H1 (cell line): ENCODE measurements at regions not wholly inside any gene's neighbourhood (a gene's known extent, or its start where the extent isn't known, plus 50 kb on each side); places are given as distances from the start of the nearest gene placed in this dataset.

Source experiments
- CTCF ChIA-PET: fragments of 300-600 bp; sonication (Branson Sonifier 250); formaldehyde crosslinking; loops from one replicate; lab custom pipeline; 2021; ENCODE audit not compliant: partially characterized antibody; lab: Charles Lee
- POLR2A ChIA-PET: fragments of 300-600 bp; sonication (Branson Sonifier 250); formaldehyde crosslinking; loops from one replicate; lab custom pipeline; 2021; ENCODE audit warnings: inconsistent platforms; ENCODE audit not compliant: partially characterized antibody; lab: Charles Lee
- DNase-seq, 2 experiments: peaks; one replicate each; pipeline versions ENCODE4 v3.0.0 to v3.0.0-alpha.2; 2010 to 2022; ENCODE audit warnings: low spot score in 2 of 2, low read depth in 1 of 2, mixed read lengths in 1 of 2
- FAIRE-seq: peaks from 2 replicates; lab custom pipeline; 2011; peaks lifted over from hg19 to GRCh38; lab: Jason Lieb, UNC
- H2AFZ ChIP-seq: 2 replicates; pipeline ENCODE4 v1.8.1; 2012; ENCODE audit warnings: low read length, inconsistent platforms
- H2AK5ac ChIP-seq: 2 replicates; pipeline ENCODE4 v1.6.1; 2013; ENCODE audit warnings: low read depth, low read length
- H2BK120ac ChIP-seq: replicated peaks from 2 replicates; pipeline ENCODE3; 2013; ENCODE audit warnings: low read depth, low read length, inconsistent platforms
- H2BK12ac ChIP-seq: 2 replicates; pipeline ENCODE4 v1.6.1; 2013; ENCODE audit warnings: low read depth, low read length
- H2BK15ac ChIP-seq: 2 replicates; pipeline ENCODE4 v1.6.1; 2013; ENCODE audit warnings: low read length
- H2BK20ac ChIP-seq: 2 replicates; pipeline ENCODE4 v1.6.1; 2013; ENCODE audit warnings: low read length
- H2BK5ac ChIP-seq: 2 replicates; pipeline ENCODE4 v1.6.1; 2013; ENCODE audit warnings: low read depth, low read length
- H3K14ac ChIP-seq: 2 replicates; pipeline ENCODE4 v1.6.1; 2013; ENCODE audit warnings: inconsistent platforms; ENCODE audit not compliant: insufficient read length
- H3K18ac ChIP-seq: 2 replicates; pipeline ENCODE4 v1.6.1; 2013; ENCODE audit warnings: low read length; ENCODE audit errors: extremely low read depth
- H3K23ac ChIP-seq: 2 replicates; pipeline ENCODE4 v1.6.1; 2013; ENCODE audit warnings: inconsistent platforms; ENCODE audit not compliant: insufficient read length
- H3K23me2 ChIP-seq: 2 replicates; pipeline ENCODE4 v1.6.1; 2013; ENCODE audit warnings: low read depth, low read length
- H3K27ac ChIP-seq: 2 replicates; pipeline ENCODE4 v1.6.1; 2011; ENCODE audit warnings: low read depth, low read length, inconsistent platforms
- H3K27me3 ChIP-seq, 4 experiments: replicated peaks in 1 of 4; 1 replicate in 1 of 4; 2 replicates in 3 of 4; pipeline versions ENCODE4 v1.6.1 to v1.8.1; 2011 to 2013; ENCODE audit warnings: low read length in 3 of 4, mild to moderate bottlenecking in 3 of 4, inconsistent platforms in 2 of 4, mixed read lengths in 2 of 4, moderate library complexity in 1 of 4; ENCODE audit not compliant: control insufficient read depth in 3 of 4, insufficient read depth in 3 of 4; ENCODE audit errors: extremely low read depth in 1 of 4
- H3K36me3 ChIP-seq, 4 experiments: 2 replicates each; pipeline versions ENCODE4 v1.6.1 to v1.8.1; 2011 to 2013; ENCODE audit warnings: mild to moderate bottlenecking in 4 of 4, low read length in 3 of 4, moderate library complexity in 2 of 4, control low read depth in 1 of 4, inconsistent platforms in 1 of 4; ENCODE audit not compliant: insufficient read depth in 4 of 4, control insufficient read depth in 2 of 4
- H3K4ac ChIP-seq: replicated peaks from 2 replicates; pipeline ENCODE3; 2013; ENCODE audit warnings: low read length, low read depth, mixed read lengths, inconsistent platforms; ENCODE audit not compliant: insufficient read length
- H3K4me1 ChIP-seq, 4 experiments: replicated peaks in 1 of 4; 1 replicate in 1 of 4; 2 replicates in 3 of 4; pipeline versions ENCODE4 v1.6.1 to v1.8.1; 2011 to 2013; ENCODE audit warnings: low read length in 3 of 4, inconsistent platforms in 2 of 4, mixed read lengths in 1 of 4; ENCODE audit not compliant: insufficient read depth in 4 of 4, control insufficient read depth in 3 of 4
- H3K4me2 ChIP-seq, 2 experiments: 2 replicates each; pipeline versions ENCODE4 v1.6.1 to v1.8.1; 2011 to 2013; ENCODE audit warnings: low read depth in 2 of 2, low read length in 2 of 2, control low read depth in 1 of 2, inconsistent platforms in 1 of 2, mild to moderate bottlenecking in 1 of 2; ENCODE audit not compliant: insufficient read depth in 1 of 2
- H3K4me3 ChIP-seq, 4 experiments: fragments of 200-600, 300-600 bp in 1 of 4; sonication (generic), shearing (Covaris generic), sonication (Bioruptor Twin) in 1 of 4; 2 replicates each; pipeline versions ENCODE4 v1.5.1 to v1.8.1; 2011 to 2016; ENCODE audit warnings: low read length in 4 of 4, low read depth in 3 of 4, control low read depth in 2 of 4, inconsistent platforms in 2 of 4, mild to moderate bottlenecking in 2 of 4, mixed read lengths in 1 of 4, moderate library complexity in 1 of 4; ENCODE audit not compliant: insufficient read depth in 2 of 4; ENCODE audit errors: extremely low read depth in 1 of 4
- H3K56ac ChIP-seq: replicated peaks from 2 replicates; pipeline ENCODE3; 2013; ENCODE audit warnings: low read depth, mild to moderate bottlenecking, mixed read lengths, low read length, inconsistent platforms; ENCODE audit not compliant: insufficient read length
- H3K79me1 ChIP-seq: 2 replicates; pipeline ENCODE4 v1.6.1; 2013; ENCODE audit warnings: low read depth, low read length, control low read depth
- H3K79me2 ChIP-seq, 2 experiments: 2 replicates each; pipeline versions ENCODE4 v1.6.1 to v1.8.1; 2012 to 2013; ENCODE audit warnings: low read length in 2 of 2, mild to moderate bottlenecking in 2 of 2, inconsistent platforms in 1 of 2; ENCODE audit not compliant: insufficient read depth in 2 of 2, control insufficient read depth in 1 of 2
- H3K9ac ChIP-seq, 4 experiments: replicated peaks in 1 of 4; 1 replicate in 1 of 4; 2 replicates in 3 of 4; pipeline versions ENCODE4 v1.6.1 to v1.8.1; 2011 to 2013; ENCODE audit warnings: low read depth in 3 of 4, low read length in 3 of 4, control low read depth in 2 of 4, mild to moderate bottlenecking in 2 of 4, moderate library complexity in 2 of 4, inconsistent platforms in 1 of 4; ENCODE audit errors: extremely low read depth in 1 of 4
- H3K9me3 ChIP-seq, 2 experiments: 2 replicates each; pipeline versions ENCODE4 v1.6.1 to v1.8.1; 2012 to 2013; ENCODE audit warnings: mild to moderate bottlenecking in 2 of 2, moderate library complexity in 2 of 2, control low read depth in 1 of 2, inconsistent platforms in 1 of 2, low read depth in 1 of 2, low read length in 1 of 2, mixed read lengths in 1 of 2; ENCODE audit not compliant: insufficient read depth in 2 of 2
- H4K20me1 ChIP-seq, 2 experiments: replicated peaks in 1 of 2; 2 replicates each; pipeline versions ENCODE3 to v1.8.1; 2011 to 2013; ENCODE audit warnings: inconsistent platforms in 2 of 2, low read length in 2 of 2, mild to moderate bottlenecking in 1 of 2; ENCODE audit not compliant: insufficient read depth in 2 of 2, control insufficient read depth in 1 of 2
- H4K5ac ChIP-seq: 2 replicates; pipeline ENCODE4 v1.6.1; 2013; ENCODE audit warnings: low read length, low read depth, mixed read lengths, inconsistent platforms; ENCODE audit not compliant: insufficient read length
- H4K8ac ChIP-seq: 2 replicates; pipeline ENCODE4 v1.8.0; 2013; ENCODE audit warnings: mild to moderate bottlenecking, moderate library complexity, low read length, inconsistent platforms; ENCODE audit not compliant: insufficient read depth; ENCODE audit errors: extremely low read depth
- H4K91ac ChIP-seq: replicated peaks from 2 replicates; pipeline ENCODE3; 2013; ENCODE audit warnings: low read length, mixed read lengths, inconsistent platforms; ENCODE audit not compliant: insufficient read length
- BRCA1 ChIP-seq: IDR thresholded peaks from 2 replicates; pipeline ENCODE4 v1.6.1; 2012; ENCODE audit warnings: low read depth, low read length, improper control_type of control experiment
- CHD1 ChIP-seq: IDR thresholded peaks from 2 replicates; pipeline ENCODE4 v1.6.1; 2012; ENCODE audit warnings: low read depth, low read length, improper control_type of control experiment
- FOSL1 ChIP-seq: IDR thresholded peaks from 2 replicates; pipeline ENCODE4 v1.6.1; 2011; ENCODE audit warnings: mild to moderate bottlenecking, low read depth, low read length, moderate library complexity; ENCODE audit not compliant: insufficient read depth
- GABPA ChIP-seq: IDR thresholded peaks from 2 replicates; pipeline ENCODE4 v1.6.1; 2011; ENCODE audit warnings: mild to moderate bottlenecking, low read length, moderate library complexity, borderline replicate concordance; ENCODE audit not compliant: insufficient read depth
- JUND ChIP-seq: IDR thresholded peaks from 2 replicates; pipeline ENCODE4 v1.6.1; 2011; ENCODE audit warnings: mild to moderate bottlenecking, improper control_type of control experiment, low read length
- NANOG ChIP-seq: IDR thresholded peaks from 2 replicates; pipeline ENCODE4 v1.6.1; 2011; ENCODE audit warnings: low read length, low read depth, mild to moderate bottlenecking, inconsistent platforms; ENCODE audit not compliant: insufficient read depth, poor library complexity, severe bottlenecking
- RAD21 ChIP-seq, 2 experiments: IDR thresholded peaks in 1 of 2; conservative IDR thresholded peaks in 1 of 2; 2 replicates each; pipeline ENCODE4 v1.6.1; 2011; ENCODE audit warnings: low read depth in 2 of 2, low read length in 2 of 2, improper control_type of control experiment in 1 of 2, inconsistent platforms in 1 of 2, mild to moderate bottlenecking in 1 of 2, moderate library complexity in 1 of 2
- SP2 ChIP-seq: IDR thresholded peaks from 2 replicates; pipeline ENCODE4 v1.6.1; 2012; ENCODE audit warnings: mild to moderate bottlenecking, low read length, inconsistent platforms
- TBP ChIP-seq: IDR thresholded peaks from 2 replicates; pipeline ENCODE4 v1.6.1; 2011; ENCODE audit warnings: low read depth, low read length, improper control_type of control experiment
- TF ChIP-seq, protein P1 (sequence below), 3 experiments: IDR thresholded peaks; 1 replicate in 2 of 3; 2 replicates in 1 of 3; pipeline versions ENCODE4 v1.5.1 to v1.6.1; 2011; ENCODE audit warnings: low read length in 3 of 3, mild to moderate bottlenecking in 3 of 3, inconsistent platforms in 2 of 3, low read depth in 1 of 3, moderate library complexity in 1 of 3; ENCODE audit not compliant: insufficient read depth in 1 of 3; ENCODE audit errors: control extremely low read depth in 1 of 3

DNA sequence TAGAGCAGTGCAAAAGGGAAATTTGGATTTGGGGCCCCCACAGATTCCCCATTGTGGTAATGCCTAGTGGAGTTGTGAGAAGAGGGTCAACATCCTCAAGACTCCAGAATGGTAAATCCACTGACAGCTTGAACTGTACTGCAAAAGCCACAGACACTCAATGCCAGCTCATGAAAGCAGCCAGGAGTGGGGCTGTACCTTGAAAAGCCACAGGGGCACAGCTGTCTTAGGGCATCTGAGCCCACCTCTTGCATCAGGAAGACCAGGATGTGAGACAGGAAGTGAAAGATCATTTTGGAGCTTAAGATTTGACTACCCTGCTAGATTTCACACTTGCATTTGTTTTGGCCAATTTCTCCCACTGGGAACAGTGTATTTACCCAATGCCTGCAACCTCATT, 1548.9 kb upstream of the PCDH20 start:
- FAIRE-seq = no peak
- CTCF ChIA-PET = no interaction called here
- H4K5ac ChIP-seq = no peak overlapping the region
- TF ChIP-seq CHD1 (no peak), BRCA1 (no peak), GABPA (no peak), TBP (no peak), FOSL1 (no peak), NANOG (no peak), JUND (no peak), RAD21 (IDR thresholded peaks at IDR 0.05 in 1 of 2, conservative IDR thresholded peaks at IDR 0.05 in 1 of 2; ENCODE audit: low read depth in 2 of 2, low read length in 2 of 2) (no peak), SP2 (no peak)
- TF ChIP-seq, protein P1, sequence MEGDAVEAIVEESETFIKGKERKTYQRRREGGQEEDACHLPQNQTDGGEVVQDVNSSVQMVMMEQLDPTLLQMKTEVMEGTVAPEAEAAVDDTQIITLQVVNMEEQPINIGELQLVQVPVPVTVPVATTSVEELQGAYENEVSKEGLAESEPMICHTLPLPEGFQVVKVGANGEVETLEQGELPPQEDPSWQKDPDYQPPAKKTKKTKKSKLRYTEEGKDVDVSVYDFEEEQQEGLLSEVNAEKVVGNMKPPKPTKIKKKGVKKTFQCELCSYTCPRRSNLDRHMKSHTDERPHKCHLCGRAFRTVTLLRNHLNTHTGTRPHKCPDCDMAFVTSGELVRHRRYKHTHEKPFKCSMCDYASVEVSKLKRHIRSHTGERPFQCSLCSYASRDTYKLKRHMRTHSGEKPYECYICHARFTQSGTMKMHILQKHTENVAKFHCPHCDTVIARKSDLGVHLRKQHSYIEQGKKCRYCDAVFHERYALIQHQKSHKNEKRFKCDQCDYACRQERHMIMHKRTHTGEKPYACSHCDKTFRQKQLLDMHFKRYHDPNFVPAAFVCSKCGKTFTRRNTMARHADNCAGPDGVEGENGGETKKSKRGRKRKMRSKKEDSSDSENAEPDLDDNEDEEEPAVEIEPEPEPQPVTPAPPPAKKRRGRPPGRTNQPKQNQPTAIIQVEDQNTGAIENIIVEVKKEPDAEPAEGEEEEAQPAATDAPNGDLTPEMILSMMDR (IDR thresholded peaks at IDR 0.05; ENCODE audit: control extremely low read depth in 1 of 3, insufficient read depth in 1 of 3, low read depth in 1 of 3, low read length in 3 of 3) = no peak

More for the DNA sequence above, 1548.9 kb upstream of the PCDH20 start:
- H3K4me3 ChIP-seq = no peak overlapping the region
- H2BK15ac ChIP-seq = no peak overlapping the region
- H3K9ac ChIP-seq = no peak overlapping the region
- no peak overlapping the region for H2BK120ac ChIP-seq
- H2BK12ac ChIP-seq = no peak overlapping the region
- H3K79me2 ChIP-seq = no peaks in the 10 kb centered on the region
- no peak overlapping the region for H4K8ac ChIP-seq
- H3K27me3 ChIP-seq = no peaks in the 10 kb centered on the region
- no peak overlapping the region for H2BK5ac ChIP-seq
- H4K91ac ChIP-seq = no peak overlapping the region
- no peak overlapping the region for H3K27ac ChIP-seq
- no peak overlapping the region for H3K4ac ChIP-seq
- H3K23ac ChIP-seq = no peak overlapping the region
- H3K14ac ChIP-seq = no peak overlapping the region
- H2AK5ac ChIP-seq = no peak overlapping the region
- no peak overlapping the region for H2BK20ac ChIP-seq
- POLR2A ChIA-PET = no interaction called here
- no peaks in the 10 kb centered on the region for H3K23me2 ChIP-seq
- no peaks in the 10 kb centered on the region for H4K20me1 ChIP-seq
- H3K4me2 ChIP-seq = no peak overlapping the region
- no peaks in the 10 kb centered on the region for H3K79me1 ChIP-seq
- H3K18ac ChIP-seq = no peak overlapping the region
- H3K56ac ChIP-seq = no peak overlapping the region
- no peak overlapping the region for H2AFZ ChIP-seq
- no peaks in the 10 kb centered on the region for H3K4me1 ChIP-seq
- H3K36me3 ChIP-seq = no peaks in the 10 kb centered on the region
- DNase-seq = no peak
- no peaks in the 10 kb centered on the region for H3K9me3 ChIP-seq
